CD4-positive, alpha-beta T cell treated with Interleukin-17A for 4 hours (primary cell): ENCODE measurements at regions not wholly inside any gene's neighbourhood (a gene's known extent, or its start where the extent isn't known, plus 50 kb on each side); places are given as distances from the start of the nearest gene placed in this dataset.

ENCODE experiments used
- DNase-seq: peaks from one replicate; pipeline ENCODE4 v3.0.0-alpha.2; 2020; ENCODE audit warnings: mixed read lengths

GRCh38 chr13:108156749-108157148, 58.6 kb downstream of the LIG4 start:
- no peak for DNase-seq

DNA sequence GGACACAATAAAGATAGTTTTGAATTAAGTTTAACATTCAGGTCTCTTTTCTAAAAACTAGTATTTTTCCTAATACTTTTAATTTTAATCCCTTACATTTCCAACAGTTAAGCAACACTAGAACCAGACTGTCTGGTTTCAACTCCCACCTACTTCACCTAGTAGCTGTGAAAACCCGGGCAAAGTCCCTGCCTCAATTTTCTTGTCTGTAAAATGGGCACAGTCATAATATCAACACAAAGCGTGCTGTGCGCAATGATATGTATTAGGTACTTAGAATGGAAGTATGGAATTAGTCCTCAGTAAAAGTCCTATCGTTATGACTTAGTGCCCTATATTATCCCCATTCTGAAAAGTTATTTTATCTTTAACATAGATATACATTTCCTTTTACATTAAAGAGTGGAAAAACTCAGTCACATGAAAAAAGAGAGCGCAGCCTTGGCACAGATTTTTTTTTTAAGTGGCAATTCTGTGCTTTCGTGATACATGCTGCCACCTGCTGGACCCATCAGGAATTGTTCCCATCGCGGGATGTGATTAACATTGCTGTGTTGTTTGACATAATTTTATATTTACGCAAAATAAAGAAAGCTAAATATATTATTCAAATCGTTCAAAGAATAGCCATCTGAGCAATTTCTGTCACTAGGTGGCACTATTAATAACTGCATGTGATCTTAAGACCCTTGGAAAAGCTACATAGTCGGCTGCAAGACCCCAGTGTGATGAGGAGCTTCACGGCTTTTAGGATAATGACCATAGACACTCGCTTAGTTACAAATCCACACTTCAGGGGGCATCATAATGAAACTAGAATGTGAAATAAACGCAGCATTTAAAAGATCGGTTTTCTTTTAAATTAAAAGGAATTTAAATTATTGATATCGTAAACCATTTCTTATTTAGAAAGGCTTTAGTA, 59.9 kb downstream of the LIG4 start:
- DNase-seq: peak; percentile 64

DNA sequence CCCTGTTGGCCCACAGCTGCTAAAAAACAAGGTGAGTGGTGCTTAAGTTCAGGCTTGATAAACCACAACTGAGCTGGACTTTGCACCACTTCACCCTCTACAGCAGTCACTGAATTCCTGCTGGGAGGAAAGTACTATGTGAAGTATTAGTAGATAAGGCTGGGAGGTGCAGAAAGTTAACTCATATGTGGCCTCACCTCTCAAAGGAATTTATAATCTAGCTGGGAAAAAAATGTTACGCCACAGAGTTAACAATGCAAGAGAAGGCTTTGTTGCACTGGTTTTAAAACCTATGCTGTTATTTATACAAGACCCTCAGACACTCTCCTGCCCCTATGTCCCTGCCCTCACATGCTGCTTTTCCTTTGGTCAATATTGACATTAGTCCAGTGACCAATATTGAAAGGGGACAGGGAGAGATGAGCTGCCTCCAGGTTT, 60.9 kb downstream of the LIG4 start:
- no peak for DNase-seq

DNA sequence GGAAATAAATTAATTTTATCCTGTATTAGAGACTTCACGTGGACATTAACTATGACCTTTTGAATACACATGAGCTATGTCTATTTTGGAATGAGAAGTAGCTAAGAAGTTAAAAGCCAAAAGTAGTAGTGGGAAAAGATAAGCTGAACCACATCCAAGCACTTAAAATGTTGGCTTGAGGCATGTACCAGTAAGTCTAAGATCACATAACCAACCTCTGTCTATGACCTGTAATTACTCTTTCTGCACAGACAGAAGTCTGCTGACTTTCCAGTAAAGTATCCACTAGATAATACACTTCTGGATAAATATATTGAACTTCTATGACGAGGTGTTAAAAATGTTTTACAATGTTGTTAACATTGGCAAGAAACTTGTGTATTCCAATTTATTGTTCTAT, 68.7 kb downstream of the LIG4 start:
- no peak for DNase-seq

DNA sequence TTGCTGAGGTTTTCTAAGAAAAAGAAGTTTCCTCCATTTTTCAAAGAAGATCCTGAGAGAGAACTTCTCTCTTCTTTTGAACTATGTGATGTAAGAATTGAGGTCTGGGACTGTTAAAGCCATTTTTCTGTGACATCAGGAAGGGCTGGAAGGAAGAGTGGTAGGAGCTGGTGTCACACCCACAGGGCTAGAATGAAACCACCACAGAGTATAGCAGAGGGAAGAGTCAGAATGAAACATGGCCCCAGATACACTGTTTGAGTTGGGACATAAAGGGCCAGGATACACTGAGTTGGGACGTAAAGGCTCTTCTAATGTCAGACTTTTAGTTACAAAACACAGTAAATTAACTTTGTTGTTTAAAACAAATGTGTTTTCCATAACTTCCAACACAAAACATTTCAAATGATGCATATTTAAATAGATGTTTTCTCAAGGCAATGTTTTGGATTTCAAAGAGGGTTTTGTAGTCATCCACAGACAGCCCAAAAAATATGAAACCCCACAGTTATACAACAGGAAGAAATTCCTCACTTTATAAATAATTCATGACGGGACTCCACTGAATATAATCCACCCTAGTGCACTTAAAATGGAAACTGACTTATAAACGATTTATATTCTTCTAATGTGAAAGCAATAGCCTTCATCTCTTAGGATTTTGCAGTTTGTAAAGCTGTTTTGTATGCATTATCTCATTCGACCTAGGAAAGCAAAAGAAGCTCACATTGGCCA, 72.5 kb downstream of the LIG4 start:
- no peak for DNase-seq

GRCh38 chr13:108137176-108137575, 78.2 kb downstream of the LIG4 start:
- DNase-seq: no peak

DNA sequence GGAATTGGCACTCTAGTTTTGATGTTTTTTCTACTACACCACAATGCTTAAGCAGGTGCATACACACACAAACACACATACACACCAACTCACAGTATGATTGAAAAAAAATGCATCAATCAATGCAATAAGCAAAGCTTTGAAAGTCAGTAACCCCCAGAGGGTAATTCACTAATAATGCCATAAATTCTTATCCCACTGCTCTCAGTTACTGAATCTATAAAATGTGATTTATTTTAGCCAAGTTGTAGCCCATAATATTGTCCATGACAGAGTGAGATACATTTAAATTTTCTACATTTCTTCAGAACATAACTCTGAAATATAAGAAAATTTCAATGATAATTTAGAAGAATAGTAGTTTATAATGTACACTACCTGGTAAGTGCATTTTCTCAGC, 87.9 kb downstream of the LIG4 start:
- no peak for DNase-seq

DNA sequence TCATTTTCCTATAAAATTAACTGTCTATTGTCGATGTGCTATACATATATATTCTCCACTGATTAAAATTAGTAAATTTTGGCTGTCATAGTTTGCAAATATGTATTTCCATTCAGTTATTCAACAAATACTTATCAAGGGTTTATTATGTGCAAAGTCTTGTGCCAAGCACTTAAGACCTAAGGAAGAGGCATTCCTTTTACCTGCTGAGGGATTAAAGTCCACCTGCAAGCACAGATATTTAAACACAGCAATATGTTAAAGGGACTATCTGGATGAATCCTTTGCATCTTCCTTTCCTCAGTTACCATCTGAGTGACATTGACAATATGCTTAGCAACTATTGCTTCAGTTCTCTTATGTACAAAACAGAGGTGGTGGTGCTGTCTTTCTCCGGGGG, 89.3 kb downstream of the LIG4 start:
- DNase-seq: no peak

DNA sequence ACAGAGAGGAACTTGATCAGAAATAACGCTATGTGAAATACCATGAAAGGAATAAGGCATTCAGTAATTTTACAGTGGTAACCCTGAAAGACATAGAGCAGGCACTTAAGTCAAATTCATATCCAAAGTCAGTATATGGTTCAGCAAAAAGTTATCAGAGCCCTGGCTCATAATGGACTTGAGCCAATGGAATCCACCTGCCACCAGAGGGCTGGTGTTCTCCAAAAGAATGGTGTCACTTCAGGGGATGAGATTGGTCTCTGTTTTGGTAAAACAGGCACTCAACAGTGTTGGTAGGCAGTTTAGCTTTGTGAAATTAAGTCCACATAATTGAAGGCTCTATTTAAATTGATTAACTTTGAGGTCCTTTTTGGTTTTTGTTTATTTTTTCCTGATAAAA, 93.9 kb downstream of the LIG4 start:
- no peak for DNase-seq

DNA sequence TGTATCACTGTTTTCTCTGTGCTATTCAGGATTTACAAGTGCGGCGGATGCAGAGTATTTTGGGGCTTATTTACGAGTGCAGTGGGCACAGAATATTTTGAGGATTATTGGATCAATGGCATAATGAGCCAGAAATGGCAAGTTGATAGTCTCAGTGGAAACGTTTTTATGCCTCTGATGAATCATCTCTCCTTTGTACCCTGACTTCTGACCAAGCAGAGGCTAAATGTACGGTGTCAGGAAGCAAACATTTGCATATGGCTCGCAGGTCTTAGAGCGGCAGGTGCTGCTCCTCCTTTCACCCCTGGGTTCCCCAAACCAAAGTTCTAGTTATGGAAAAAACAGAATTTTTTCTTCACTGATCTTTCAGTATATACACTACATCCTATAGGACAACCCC, 94.5 kb downstream of the LIG4 start:
- no peak for DNase-seq

GRCh38 chr13:108120302-108120701, 95.0 kb downstream of the LIG4 start:
- no peak for DNase-seq

DNA sequence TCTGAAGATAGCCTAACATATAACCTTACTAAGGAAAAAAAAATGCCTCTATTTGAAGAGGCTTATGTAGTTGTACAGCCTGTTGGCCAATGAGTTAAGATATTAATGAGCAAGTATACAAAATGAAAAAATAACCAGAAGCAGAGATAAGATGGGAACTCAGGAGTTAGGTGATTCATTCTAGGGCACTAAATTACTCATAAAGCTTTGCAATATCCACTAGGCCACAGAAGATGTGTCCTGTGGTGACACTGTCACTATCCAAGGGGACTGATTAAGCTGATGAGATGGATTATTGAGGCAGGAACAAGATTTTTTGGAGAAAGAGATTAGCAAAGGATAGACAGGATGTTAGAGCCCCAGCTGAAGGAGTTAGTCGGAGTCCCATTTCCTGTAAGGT, 99.6 kb downstream of the LIG4 start:
- no peak for DNase-seq

- no peak for DNase-seq
Observed at GRCh38 chr13:108113407-108113806, 101.9 kb downstream of the LIG4 start.

DNA sequence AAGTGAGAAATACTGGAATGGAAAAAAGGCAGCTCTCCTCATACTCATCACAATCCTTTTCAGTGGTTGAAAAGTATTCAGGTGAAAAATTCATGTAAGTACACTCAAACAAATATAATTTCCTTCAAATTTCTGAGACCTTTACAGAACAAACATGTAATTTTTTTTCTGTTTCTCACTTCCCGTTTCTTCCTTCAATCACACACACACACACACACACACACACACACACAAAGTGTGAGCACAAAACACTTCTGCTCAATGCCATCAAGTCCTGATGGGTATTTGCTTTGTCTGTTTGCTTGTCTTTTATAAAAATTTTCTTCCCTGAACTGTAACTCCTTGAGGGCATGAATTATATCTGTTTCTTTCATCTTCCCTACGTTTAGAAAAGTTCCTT, 110.6 kb downstream of the LIG4 start:
- no peak for DNase-seq

DNA sequence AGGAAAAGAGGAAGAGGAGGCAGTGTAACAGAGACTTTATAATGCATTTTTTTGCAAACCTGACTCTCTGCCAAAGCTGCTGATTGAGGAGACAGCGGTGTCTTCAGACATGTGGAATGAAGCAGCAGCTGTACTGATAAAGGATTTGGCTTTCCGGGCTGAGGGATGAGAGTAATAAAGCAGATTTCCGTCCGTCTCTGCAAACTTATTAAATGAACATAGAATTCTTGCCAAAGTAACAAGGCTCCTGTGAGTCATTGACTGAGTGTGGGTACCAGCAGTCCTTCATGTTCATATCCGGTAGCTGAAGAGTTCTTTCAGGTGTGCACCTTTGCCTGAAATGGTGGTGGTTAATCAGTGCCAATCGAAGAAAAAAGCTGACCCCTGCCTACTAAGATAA, 112.6 kb downstream of the LIG4 start:
- DNase-seq: no peak

DNA sequence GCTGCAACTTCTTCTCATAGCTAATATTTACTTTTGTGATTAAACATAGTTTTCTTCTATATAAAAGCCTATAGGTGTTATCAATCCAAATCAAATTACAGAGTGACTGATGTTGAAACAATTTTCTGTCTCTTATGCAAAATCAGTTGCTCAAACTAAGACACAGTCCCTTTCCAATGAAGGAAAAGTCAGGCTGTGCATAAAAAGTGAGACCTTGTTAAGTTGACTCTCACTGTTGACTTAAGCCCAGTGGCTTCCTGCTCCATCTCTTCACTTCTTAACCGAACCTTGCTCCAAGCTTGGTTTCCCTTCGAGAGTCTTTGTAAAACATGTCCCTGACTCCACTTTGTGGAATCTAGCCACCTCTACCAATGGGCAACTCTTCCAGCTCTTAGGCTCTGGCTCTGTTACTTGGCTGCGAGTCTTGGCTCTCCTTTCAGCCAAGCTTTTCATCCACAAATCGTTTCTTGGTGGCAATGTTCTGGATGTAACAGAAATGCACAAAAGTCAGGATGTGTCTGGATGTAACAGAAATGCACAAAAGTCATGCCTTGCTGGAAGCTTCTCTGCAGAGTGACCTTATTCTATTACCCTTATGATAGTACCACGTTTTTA, 118.9 kb downstream of the LIG4 start:
- DNase-seq: no peak

DNA sequence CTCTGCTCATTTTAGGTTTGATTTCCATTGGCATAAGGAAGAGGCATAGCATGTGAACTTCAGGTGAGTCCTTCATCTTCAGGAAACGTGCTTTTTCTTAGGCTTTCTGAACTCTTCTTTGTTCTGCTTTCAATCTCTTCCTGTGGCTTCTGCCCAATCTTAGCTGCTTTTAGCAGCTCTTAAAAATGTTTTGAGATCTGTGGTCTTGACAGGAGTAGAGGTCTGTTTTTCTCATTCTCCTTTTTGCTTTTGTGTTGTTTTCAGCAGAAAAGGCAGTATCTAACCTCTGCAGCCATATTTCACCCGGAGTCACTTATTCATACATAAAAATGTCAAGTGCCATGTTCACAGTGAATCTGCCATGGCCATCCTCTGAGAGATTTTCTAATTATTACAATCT, 120.3 kb downstream of the LIG4 start:
- no peak for DNase-seq

DNA sequence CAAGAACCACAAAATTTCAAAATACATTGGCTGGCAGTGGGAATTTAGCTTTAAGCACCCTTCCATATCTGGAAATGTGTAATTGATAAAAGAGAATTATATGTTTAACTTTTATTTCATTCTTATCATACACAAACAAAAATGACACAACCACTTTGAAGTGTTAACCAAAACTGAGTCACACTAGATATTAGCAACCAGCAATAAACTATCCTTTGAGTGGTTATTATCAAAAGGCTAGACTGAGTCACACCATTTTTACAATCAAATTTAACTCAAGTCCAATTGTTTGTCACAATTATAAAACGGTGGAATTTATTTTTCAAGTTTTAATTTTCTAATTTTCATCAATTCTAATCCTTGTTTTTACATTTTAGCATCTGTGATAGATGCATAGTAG, 121.7 kb downstream of the LIG4 start:
- no peak for DNase-seq

DNA sequence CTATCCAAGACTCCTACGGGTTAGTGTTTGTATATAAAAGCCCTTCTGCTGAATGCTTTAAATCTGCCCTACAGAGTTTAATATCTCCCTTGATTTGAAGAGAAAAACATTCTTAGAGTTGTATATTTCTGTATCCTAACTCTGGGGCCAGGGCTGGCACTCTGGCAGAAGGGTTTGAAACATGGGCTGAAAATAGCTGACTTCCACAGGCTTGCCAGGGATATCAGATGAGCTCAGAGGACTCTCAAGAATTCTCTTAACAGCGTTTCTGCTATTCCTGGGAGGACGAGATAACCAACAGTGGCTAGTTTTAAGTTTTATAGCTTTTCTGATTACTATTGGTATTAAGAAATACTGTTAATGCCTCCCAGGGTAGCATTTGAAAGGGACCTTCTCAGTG, 127.5 kb downstream of the LIG4 start:
- DNase-seq: no peak

DNA sequence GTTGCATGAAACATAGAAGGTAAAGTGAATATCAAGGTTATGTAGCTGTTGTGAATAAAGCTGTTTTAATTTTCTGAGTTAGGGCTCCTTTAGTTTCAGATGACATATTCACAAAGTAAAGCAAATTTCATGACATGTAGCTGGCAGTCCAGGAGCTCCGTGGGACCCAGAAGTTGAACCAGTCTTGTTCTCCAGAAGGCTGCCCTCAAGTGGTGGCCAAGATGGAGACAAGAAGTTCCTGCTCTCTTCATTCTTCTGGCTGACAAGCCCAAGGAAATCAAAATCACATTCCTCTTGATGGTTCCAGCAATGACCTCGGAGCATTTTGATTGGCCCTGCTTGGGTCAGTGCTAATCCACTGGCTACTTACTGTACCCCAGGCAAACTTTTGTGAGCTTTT, 128.7 kb downstream of the LIG4 start:
- no peak for DNase-seq

DNA sequence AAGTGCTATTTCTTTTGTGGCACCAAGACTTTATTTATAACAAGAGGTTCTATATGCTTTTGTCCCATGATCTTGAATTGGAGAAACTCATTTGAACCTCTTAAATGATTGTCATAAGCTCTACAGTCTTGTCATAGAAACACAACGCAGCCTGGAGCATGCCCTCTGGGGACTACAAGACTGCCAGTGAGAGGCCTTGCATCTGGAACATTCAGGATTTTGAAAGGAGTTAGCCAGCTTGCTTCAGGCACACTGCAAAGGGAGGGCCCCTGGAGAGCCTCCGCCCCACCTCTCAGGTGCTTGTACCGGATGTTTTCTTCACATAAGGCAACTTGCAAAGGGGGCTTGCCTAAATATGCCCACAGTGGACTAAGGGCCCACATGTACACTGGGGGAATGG, 130.5 kb downstream of the LIG4 start:
- DNase-seq: no peak

DNA sequence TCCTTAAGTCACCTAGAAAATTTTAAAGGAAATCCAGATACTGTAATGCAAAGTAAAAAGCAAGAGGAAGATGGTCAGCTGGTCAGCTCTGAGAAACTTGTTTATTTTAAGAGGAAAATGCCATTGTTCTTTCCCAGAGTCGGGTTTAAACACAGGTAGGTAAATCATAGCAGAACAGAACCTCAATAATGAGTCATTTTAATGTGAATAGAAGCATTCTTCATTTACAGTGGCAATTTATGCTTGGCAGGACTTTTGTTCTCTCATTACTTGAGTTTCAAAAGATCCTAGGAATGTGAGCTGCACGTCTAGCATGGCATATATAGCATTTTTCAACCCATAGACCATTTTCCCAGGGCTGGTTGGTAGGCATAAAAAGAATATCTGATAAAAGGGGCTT, 132.3 kb downstream of the LIG4 start:
- no peak for DNase-seq

DNA sequence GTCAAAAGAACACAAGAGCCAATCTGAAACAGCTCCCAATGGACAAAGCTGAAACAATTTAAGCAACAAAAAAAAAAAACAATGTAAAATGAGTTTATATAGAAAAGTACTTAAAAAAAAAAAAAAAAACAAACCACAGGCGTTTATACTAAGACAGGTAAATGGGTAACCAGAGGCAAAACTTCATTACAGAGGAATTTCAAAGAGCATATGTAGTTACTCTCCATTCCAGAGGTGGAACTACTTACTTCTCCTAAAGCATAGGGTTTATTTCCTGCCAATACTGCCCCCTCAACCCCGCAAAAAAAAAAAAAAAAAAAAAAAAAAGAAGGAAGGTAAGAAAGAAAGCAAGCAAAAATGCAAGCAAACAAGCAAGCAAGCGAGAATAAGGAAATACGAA, 132.9 kb downstream of the LIG4 start:
- DNase-seq: no peak

DNA sequence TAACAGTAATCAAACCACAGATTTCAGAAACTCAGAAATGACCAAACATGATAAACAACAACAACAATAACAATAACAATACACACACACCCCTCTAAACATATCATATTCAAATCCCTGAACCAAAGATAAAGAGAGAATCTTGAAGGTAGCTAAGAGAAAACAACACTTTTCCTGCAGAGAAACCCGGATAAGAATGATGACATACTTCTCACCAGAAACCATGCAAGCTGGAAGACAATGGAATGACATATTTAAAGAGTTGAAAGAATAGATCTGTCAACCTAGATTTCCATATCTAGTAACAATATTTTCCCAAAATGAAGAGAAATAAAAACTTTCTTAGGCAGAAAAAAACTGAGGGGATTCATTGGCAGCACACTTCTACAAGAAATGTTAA, 138.1 kb downstream of the LIG4 start:
- DNase-seq: no peak
